ENCODE measurements at regions not wholly inside any gene's neighbourhood (a gene's known extent, or its start where the extent isn't known, plus 50 kb on each side); places are given as distances from the start of the nearest gene placed in this dataset.

- no peak for TF ChIP-seq POLR2A (IDR thresholded peaks at IDR 0.05; ENCODE audit: low read depth, low read length)
- no peak for TF ChIP-seq POU2F2 (IDR thresholded peaks at IDR 0.05; ENCODE audit: low read depth, low read length)
- no peak for TF ChIP-seq TAF1 (IDR thresholded peaks at IDR 0.05; ENCODE audit: low read depth, low read length)
- no peak for TF ChIP-seq POLR2AphosphoS5 (IDR thresholded peaks at IDR 0.05; ENCODE audit: low read depth, low read length)
Observed at GRCh38 chr12:19978193-19978592, 390.1 kb upstream of the PDE3A start.

All from GM12891 (cell line).